RWPE1 (cell line): ENCODE measurements at regions not wholly inside any gene's neighbourhood (a gene's known extent, or its start where the extent isn't known, plus 50 kb on each side); places are given as distances from the start of the nearest gene placed in this dataset.

Source experiments
- CTCF ChIA-PET: fragments of 350-600 bp; sonication (Branson Sonifier 250); formaldehyde crosslinking; extraction: SDS; loops from one replicate; lab custom pipeline; 2021; lab: Yijun Ruan, JAX
- POLR2A ChIA-PET: fragments of 400-600 bp; formaldehyde crosslinking; extraction: SDS; loops from one replicate; lab custom pipeline; 2020; ENCODE audit warnings: antibody characterized with exemption; ENCODE audit not compliant: low non-redundant PET; lab: Yijun Ruan, JAX
- DNase-seq: peaks from one replicate; pipeline ENCODE4 v3.0.0; 2012; ENCODE audit warnings: low spot score
- H3K27ac ChIP-seq: fragments of 450-650 bp; 2 replicates; pipeline ENCODE4 v1.5.1; 2017
- CTCF ChIP-seq: fragments of 450-650 bp; conservative IDR thresholded peaks from 2 replicates; pipeline ENCODE4 v1.5.1; 2017; ENCODE audit warnings: low read depth, mild to moderate bottlenecking

DNA sequence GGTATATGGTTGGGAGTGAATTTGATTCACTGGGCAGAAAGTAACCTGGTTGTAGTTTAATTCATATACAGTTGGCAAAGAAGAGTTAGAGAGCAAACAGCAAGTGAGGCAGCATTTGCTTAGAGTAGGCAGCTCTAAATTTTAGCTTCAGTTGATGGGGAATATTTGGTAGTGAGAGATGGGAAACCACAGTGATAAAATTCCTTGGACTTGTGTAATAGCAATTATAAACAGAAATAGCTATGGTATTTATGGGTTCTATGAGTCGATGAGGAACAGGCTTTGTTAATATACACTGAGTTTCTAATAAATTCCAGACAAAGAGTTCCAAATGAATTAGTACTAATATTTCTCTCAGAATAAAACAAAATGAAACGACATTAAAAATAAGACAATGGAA is 894.0 kb downstream of the ROBO2 start:
- CTCF ChIA-PET, result no interaction called here
- POLR2A ChIA-PET, result no interaction called here
- H3K27ac ChIP-seq, result no peak overlapping the region
- TF ChIP-seq CTCF, result no peak
- DNase-seq, result no peak

- TF ChIP-seq CTCF, result no peak
- CTCF ChIA-PET, result no interaction called here
- POLR2A ChIA-PET, result no interaction called here
- H3K27ac ChIP-seq, result no peak overlapping the region
- peak; percentile 20 for DNase-seq
Observed at GRCh38 chr3:77935418-77935817, 895.5 kb downstream of the ROBO2 start.

GRCh38 chr3:77939726-77940125 is 899.8 kb downstream of the ROBO2 start:
- CTCF ChIA-PET, result no interaction called here
- no peak overlapping the region for H3K27ac ChIP-seq
- POLR2A ChIA-PET, result no interaction called here
- no peak for DNase-seq
- TF ChIP-seq CTCF, result no peak

GRCh38 chr3:77943598-77943997 is 903.7 kb downstream of the ROBO2 start:
- CTCF ChIA-PET, result no interaction called here
- TF ChIP-seq CTCF, result no peak
- DNase-seq, result no peak
- POLR2A ChIA-PET, result no interaction called here
- no peak overlapping the region for H3K27ac ChIP-seq

DNA sequence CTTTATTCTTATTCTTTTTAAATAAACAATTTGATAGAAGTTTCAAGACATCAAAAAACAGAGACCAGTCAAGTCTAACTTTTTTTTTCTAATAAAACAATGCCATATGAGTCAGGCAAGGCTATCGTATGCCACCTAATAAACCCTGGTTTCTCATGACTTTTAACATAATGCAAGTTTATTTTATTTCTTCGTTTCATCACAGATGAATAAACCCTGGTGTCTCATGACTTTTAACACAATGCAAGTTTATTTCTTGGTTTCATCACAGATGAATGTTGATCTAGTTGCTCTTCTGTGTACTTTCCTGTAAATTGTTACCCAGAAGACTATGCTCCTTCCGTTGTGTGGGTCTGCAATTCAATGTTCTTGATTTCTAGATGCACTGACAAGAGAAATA is 905.4 kb downstream of the ROBO2 start:
- H3K27ac ChIP-seq, result no peak overlapping the region
- CTCF ChIA-PET, result no interaction called here
- DNase-seq, result no peak
- no peak for TF ChIP-seq CTCF
- POLR2A ChIA-PET, result no interaction called here

DNA sequence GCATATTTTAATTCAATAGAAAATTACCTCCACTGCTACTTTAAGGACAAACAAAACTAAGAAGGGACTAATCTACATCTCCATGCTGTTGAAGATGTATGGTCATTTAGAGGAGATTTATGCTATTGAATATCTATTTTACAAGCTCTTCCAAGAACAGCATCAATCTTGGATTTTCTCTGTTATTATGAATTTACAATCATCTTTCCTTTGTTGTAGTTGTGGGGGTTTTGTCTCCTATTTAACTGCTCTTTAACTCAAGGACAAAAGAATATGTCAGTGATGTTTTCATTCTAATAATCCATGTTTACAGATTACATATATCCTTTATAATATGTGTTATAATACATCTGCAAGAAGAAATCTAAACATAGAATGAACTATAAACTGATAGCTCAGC is 907.8 kb downstream of the ROBO2 start:
- no peak for DNase-seq
- no peak for TF ChIP-seq CTCF
- ChIA-PET POLR2A (no interaction called here), CTCF (no interaction called here)
- no peak overlapping the region for H3K27ac ChIP-seq

- no peak for DNase-seq
- no peak for TF ChIP-seq CTCF
- CTCF ChIA-PET, result no interaction called here
Observed at GRCh38 chr3:77967621-77968020, 927.7 kb downstream of the ROBO2 start.

More at GRCh38 chr3:77967621-77968020, 927.7 kb downstream of the ROBO2 start:
- POLR2A ChIA-PET, result no interaction called here
- H3K27ac ChIP-seq, result no peak overlapping the region
